GM18499 (cell line): ENCODE measurements at regions not wholly inside any gene's neighbourhood (a gene's known extent, or its start where the extent isn't known, plus 50 kb on each side); places are given as distances from the start of the nearest gene placed in this dataset.
"Not testable (repeated sequence)": the region's sequence is repeated elsewhere in the genome, so short reads cannot be mapped to it uniquely, and the experiment has no call there.

Source experiments
- ATAC-seq: cut with Tn5 transposase; IDR thresholded peaks from one replicate; pipeline ENCODE4 v1.9.1; 2021; ENCODE audit warnings: moderate number of reproducible peaks; ENCODE audit not compliant: insufficient read depth, unreplicated experiment

DNA sequence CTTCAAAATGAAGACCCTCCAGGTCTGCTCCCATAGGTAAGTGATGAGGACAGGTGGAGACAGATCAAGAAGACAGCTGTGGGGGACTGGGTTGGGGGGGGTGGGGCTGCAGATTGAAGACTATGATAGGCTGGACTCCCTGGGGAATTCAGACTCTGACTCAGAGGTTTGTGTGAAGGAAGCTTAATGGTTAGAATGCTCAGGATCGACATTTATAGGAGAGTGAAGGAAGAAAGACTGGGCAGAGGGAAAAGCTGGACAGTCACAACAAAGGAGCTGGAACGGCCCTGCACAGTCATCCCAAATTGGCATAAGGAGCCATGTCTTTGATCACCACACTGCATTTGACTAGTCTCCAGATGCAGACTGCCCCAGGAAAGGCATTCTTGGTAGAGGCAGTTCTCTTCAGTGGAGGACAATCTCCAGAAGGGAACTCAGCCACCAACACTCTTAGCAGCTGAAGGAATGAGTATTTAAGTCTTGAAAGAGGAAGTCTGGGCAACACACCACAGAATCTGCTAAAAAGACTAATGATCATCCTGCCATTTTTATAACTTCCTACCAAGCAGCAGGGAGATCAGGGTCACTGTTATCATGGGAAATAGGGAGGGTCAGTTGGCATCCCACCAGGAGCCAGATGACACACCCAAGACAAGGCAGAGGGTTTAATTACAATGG is 120.0 kb upstream of the ZC3H11B start:
- ATAC-seq = no peak

DNA sequence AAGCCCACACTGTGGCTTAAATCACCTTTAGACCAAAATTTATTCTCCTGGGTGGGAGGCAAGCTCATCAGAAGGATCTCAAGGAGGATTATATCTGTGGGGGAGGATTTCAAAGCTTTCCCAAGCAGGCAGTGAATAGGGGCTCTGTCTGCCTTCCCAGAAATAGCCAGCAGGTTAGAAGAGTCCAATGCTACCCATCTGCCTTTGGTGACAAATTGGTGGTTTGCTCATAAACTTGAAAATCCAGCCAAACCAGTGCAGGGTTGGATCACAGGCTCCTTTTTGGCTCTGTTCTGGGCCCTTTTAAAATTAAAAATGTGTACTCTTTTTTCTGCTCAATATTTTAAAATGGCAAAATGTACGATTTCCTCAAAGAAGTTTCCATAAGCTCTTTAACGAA is 118.9 kb upstream of the ZC3H11B start:
- ATAC-seq = no peak

DNA sequence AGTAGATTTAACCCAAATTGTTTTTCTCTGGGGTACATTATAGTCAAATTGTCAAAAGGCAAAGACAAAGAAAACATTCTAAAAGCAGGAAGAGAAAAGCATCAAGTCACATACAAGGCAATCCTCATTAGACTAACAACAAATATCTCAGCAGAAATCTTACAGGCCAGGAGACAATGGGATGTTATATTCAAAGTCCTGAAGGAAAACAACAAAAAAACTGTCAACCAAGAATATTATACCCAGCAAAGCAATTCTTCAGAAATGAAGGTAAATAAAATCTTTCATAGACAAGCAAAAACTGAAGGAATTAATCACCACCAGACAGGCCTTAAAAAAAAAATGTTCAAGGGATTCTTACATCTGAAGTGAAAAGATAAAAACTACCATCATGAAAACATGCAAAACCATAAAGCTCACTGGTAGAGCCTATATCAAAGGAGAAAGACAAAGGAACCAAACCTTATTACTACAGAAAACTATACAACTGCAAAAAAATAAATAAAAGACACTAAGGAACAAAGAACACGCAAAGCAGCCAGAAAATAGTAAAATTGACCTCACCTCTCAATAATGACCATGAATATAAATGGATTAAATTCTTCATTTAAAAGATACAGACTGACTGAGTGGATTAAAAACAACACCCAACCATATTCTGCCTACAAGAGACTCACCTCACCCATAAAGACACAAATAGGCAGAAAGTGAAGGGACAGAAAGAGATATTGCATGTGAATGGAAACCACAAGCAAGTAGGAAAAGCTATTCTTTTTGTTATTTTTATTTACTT is 113.8 kb upstream of the ZC3H11B start:
- no peak for ATAC-seq

DNA sequence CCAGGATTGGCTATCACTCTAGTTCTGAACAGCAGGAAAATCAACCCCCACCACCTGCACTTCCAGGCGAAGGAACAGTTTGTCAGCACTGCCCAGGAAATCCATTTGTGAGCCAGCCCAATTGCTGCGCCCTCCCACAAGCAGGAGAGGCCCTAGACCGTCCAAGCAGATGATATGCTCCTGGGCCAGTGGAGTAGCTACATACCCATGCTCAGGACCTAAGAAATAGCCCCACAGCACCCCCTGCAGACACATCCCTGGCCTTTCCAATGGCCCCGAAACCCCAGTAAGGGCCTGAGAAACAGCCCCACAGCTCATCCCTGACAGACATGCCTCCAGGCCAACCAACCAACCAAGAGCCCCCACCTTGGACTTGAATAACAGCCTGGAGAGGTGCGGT is 111.5 kb upstream of the ZC3H11B start:
- ATAC-seq = no peak

DNA sequence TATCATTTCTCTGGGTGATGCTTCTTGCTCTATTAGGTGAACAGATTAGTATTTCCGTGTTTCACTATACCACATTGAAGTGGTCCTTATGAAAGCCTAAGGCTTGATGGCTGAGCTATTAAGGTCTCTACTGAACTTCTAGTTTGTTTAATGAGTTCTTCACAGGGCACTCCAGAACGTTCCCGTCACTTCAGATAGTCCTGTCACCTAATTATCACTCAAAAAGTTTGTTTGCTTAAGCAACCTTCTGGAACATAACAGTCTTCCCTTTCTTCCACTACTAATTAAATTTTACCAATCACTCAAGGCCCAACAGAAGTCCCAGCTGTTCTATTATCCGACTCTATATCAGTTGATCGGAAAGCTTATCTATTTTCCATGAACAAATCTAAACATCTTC is 104.6 kb upstream of the ZC3H11B start:
- no peak for ATAC-seq

DNA sequence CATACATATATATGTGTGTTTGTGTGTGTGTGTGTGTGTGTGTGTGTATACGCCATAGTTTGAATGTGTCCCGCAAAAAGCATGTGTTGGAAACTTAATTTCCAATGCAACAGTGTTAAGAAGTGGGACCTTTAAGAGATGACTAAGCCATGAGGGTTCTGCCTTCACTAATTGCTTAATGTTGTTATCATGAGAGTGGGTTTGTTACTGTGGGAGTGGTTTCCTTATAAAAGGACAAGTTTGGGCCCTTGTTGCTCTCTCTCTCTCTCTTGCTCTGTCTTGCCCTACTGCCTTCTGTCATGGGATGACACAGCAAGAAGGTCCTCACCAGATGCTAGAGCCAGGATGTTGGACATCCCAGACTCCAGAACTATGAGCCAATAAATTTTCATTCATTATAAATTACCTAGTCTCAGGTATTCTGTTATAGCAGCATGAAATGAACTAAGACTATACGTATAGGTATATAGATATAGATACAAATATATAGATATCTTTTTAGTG is 103.8 kb upstream of the ZC3H11B start:
- ATAC-seq = no peak

DNA sequence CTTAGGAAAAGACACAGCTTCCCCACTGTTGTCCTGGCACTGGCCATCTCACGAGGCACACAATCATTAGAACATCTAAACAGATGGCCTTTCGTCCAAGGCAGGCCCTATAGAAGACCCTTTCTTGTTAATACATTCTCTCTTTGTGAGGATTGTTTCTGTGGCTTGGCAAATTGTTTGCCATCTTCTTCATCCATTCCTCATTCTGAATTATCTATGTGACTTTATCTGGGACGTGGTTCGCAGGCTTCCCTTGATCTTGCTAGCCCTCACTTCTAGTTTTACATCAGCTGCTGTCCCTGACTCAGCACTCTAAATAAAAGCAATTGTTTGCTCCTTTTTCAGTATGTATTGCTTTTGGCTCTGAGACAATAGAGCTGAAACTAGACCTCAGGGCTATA is 101.1 kb upstream of the ZC3H11B start:
- no peak for ATAC-seq

DNA sequence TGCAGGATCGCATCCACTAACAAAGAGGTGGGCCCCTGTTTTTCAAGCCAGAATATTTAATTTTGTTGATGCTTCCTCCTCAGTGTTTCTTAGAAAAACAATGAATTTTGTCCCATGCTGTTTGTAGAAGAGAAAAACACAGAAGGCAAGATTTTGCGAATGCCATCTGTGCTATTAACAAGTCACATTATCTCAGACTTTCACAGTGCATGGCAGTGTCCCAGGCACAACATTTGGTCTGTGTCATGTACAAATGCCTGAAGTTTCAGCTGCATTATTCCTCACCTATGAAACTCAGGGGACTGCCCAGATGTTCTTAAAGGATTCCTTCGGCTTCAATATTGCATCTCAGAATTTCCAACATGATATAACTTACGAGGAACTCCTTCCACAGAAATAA is 99.6 kb upstream of the ZC3H11B start:
- ATAC-seq = no peak

DNA sequence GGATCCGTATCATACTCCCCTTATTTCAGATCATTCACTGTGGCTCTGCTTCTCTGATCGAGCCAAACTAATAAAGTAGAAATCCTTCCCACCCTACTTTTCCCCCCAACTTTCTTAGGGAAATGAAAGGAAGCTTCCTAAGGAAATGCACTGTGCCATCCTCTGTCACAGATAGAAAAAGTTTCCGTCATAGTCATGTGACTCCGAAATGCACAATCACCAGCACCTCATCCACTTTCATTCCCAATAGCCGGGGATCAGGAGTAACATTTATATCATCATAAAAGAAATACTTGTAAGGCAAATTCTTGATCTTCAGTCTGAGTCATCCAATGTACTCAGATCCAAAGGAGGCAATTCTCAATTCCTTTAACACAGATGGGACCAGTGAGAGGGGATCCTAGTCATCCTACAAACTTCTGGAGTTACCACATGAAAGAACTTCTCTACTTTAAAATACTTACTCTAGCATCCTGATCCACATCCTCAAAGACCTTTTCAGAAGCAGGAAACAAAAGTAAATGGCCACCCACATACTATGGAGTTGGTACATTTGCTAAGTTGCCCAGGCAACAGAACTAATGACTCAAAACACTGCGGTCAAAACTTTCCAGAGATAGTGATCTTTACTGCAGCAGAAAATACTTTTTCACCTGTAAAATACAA is 97.8 kb upstream of the ZC3H11B start:
- peak; percentile 60 for ATAC-seq

DNA sequence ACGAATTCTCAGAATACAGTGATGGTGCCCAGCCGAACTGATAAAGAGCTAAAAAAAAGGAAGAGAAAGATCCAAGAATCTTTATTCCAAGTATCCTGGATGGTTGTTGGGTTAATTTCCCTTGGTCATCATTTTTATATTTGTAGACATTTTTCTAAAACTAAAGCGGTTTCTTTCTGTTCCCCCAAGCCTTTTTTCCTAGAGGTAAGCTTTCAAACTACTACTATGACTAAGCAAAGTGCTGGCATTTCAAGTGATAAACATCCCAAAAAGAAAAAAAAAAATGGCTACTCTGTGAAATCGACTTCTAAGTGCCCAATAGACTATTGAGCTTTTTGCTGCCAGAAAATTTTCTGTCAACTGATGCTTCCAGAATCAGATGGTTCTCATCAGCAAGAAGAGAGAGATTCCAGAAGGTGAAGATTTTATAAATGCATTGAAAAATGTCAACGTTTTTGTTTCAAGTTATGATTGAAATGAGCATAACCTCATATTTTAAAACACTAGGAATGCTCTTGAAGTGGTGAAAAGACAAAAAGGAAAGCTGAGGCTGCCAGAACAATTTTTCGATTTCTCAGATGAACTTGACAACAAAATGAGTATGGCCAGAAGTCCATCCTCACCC is 96.1 kb upstream of the ZC3H11B start:
- ATAC-seq = no peak

DNA sequence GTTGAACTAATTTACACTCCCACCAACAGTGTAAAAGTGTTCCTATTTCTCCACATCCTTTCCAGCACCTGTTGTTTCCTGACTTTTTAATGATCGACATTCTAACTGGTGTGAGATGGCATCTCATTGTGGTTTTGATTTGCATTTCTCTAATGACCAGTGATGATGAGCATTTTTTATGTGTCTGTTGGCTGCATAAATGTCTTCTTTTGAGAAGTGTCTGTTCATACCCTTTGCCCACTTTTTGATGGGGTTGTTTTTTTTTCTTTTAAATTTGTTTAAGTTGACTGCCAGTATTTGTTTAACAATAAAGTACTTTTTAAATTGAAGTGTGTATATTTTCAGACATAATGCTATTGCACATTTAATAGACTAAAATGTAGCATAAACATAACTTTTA is 95.0 kb upstream of the ZC3H11B start:
- not testable (repeated sequence) for ATAC-seq

DNA sequence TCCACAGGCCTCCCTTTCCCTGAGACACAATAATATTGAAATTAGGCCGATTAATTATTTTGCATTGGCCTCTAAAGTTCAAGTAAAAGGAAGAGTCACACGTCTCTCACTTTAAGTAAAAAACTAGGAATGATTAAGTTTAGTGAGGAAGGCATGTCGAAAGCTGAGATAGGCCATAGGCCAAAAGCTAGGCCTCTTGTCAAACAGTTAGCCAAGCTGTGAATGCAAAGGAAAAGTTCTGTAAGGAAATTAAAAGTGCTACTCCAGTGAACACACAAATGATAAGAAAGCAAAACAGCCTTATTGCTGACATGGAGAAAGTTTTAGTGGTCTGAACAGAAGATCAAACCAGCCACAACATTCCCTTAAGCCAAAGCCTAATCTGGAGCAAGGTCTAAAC is 91.4 kb upstream of the ZC3H11B start:
- not testable (repeated sequence) for ATAC-seq

DNA sequence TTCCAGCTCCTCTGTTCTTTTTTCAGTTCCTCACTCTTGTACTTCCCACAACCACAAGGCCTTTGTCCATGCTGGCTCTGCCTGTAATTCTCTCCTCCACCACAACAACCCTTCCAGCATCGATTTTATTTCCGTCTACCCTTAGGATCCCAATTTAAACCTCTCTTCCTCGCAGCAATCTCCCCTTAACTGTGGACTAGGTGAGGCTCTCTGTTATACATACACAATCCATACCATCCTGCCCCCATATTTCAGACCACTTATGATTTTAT is 90.4 kb upstream of the ZC3H11B start:
- no peak for ATAC-seq

DNA sequence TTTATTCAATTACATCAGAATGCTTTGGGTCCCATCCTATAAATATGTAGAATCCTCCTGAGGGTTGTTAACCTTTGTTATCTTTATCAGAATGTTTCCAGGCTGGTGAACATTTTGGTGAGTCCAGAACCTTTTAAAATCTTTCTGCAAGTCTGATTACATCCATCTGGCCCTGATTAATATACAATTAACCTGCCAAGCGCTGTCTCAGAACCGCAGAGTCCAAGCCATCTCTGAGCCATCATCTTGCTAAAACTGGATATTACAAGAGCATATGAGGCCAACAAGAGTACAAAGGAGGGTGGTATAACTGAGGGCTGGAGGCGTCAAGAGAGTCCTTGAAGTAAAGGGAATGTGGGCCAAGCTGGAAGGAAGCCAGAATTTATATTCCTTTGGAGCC is 88.6 kb upstream of the ZC3H11B start:
- ATAC-seq = no peak

DNA sequence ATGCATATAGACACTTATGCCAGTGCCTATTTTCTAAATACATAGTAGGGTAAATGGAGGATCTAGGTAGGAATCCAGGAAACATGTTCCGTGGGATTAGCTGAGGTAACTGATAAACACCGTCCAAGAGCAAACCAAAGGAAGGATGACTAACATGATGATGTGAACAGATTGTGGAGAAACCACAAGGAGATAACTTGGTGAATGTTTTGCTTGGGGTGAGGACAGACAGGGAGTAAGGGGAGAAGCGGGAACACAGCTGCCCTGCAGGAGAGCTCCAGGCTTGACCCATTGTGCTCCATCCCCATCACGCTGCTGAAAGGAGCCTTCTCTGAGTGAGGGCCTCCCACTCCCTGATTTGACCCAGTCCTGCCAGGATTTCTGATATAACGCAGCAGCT is 87.0 kb upstream of the ZC3H11B start:
- ATAC-seq = no peak

DNA sequence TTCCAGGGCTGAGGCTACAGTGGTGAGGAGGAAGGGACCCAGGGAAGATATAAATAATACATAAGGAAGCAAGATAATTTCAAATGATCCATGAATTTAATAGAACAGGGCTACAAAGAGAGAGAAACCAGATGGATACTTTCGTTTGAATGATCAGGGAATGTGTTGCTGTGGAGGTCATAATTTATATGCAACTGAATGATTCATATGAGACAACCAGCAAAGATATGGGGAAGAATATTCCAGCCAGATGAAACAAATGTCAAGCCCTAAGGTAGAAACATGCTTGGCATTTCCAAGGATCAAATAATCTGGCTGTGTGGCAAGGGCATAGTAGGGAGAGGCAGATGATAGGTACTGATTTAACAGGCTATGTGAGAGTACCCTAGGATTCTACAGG is 84.8 kb upstream of the ZC3H11B start:
- no peak for ATAC-seq

DNA sequence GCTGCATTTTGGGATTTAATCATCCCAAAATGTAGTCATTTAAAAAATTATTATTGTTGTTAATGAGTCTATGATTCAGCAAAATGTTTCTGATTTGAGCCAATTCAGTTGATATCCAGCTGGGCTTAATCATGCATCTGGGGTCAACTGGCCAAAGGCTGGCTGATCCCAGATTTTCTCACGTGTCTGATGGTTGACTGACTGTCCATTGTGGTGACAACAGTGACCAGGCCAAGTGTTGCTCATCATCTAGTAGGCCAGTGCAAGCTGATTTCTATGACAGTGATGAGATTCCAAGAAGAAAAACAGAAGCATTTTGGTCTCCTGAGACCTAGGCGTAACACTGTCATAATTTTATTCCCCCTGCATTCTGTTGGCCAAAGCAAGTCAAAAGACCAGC is 80.1 kb upstream of the ZC3H11B start:
- ATAC-seq = no peak

DNA sequence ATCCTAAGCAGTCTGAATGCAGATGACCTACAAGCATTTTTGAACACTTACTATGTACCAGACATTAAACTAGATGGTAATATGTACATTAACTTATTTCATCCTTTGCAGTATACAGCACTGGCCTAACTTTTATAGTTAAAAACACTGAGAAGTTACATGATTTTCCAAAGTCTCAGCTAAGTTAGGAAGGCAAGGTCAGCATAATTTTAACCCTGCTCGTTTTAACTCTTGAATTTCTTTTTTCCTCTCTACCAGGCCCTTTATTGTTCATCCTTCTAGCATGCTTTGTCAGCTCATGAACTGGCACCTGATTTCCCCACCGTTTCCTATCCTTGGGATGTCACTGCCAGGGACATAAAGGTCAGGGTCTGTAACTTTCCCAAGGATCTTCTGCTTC is 76.9 kb upstream of the ZC3H11B start:
- no peak for ATAC-seq

DNA sequence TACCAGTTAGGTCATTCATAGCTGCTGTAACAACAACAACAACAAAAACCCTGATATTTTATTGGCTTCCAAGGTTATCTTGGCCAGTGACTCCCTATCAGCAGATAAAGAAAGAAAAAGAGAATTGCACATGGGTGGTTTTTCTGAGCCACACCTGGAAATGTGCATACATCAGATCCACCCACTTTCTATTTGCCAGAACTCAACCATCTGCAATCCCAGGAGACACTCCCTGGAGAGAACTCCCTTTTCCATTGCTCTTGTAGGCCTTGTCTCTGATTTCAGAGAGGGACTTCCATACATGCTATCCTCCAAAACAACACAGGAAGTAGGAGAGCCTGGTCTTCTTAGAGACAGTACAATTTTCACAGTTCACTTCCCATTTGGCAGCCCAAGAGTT is 74.9 kb upstream of the ZC3H11B start:
- ATAC-seq = no peak

DNA sequence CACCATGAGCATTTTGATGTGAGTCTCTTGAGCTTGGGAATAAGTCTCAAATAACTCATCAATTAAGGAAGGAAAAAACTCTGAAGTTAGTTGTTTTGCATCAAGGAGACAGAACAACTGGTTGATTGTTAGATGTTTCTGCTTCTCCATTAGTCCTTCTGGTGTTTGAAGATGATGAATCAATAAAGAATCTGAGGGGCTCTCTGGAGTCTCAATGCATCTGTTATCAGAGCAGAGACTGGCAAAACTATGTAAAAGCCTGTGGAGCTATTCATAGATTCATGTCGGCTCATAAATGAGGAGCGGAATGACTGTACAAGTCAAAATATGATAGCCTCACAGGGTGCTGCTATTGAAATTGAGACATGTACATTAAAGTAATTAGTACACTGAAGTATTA is 73.3 kb upstream of the ZC3H11B start:
- no peak for ATAC-seq

DNA sequence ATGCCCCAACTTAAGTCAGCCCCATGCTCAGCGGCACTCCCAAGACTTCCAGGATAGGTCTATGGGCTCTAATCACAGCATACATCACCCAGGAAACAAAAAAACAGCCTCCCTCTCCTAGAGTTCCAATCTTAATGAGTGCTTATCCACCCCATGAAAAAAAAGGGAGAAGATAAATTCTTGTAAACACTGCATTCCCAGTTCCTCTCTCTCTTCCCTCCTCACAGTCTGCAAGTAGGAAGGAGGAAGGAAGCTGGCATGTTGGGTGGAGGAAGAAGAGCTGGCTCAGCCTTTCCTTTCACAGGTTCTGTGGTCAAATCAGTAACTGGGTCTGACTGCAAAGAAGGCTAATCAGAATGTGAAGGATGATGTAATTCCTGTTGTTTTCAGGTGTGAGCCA is 69.9 kb upstream of the ZC3H11B start:
- ATAC-seq = no peak
